SK-N-SH treated with all-trans-retinoic acid at 6 μM for 48 hours (cell line): ENCODE measurements at regions not wholly inside any gene's neighbourhood (a gene's known extent, or its start where the extent isn't known, plus 50 kb on each side); places are given as distances from the start of the nearest gene placed in this dataset.

ENCODE experiments used
- ATAC-seq: fragments of 200-7000 bp; cut with Tn5 transposase; 3 replicates; pipeline ENCODE4 v1.9.1; 2020; ENCODE audit warnings: mild to moderate bottlenecking, moderate library complexity
- ARNTL ChIP-seq: fragments of 450-650 bp; formaldehyde crosslinking; IDR thresholded peaks from 2 replicates; pipeline ENCODE4 v1.5.0; 2020; ENCODE audit warnings: low read depth, mild to moderate bottlenecking, moderate library complexity, borderline replicate concordance
- BACH2 ChIP-seq: fragments of 250-450 bp; sonication (Bioruptor Pico); IDR thresholded peaks from 2 replicates; pipeline ENCODE4 v1.9.0; 2021; ENCODE audit warnings: mild to moderate bottlenecking, borderline replicate concordance
- CSDC2 ChIP-seq: fragments of 250-450 bp; sonication (Bioruptor Pico); IDR thresholded peaks from 2 replicates; pipeline ENCODE4 v1.5.0; 2020; ENCODE audit warnings: mild to moderate bottlenecking, moderate library complexity
- ESRRG ChIP-seq: fragments of 250-450 bp; sonication (Bioruptor Pico); IDR thresholded peaks from 2 replicates; pipeline ENCODE4 v1.6.1; 2021; ENCODE audit warnings: mild to moderate bottlenecking
- GLIS3 ChIP-seq: fragments of 250-450 bp; sonication (Bioruptor Pico); IDR thresholded peaks from 2 replicates; pipeline ENCODE4 v1.5.0; 2020; ENCODE audit warnings: mild to moderate bottlenecking, moderate library complexity
- ISL1 ChIP-seq: fragments of 250-450 bp; sonication (Bioruptor Pico); IDR thresholded peaks from 2 replicates; pipeline ENCODE4 v2.1.2; 2022; ENCODE audit warnings: mild to moderate bottlenecking, moderate library complexity
- SNAI2 ChIP-seq: fragments of 250-450 bp; sonication (Bioruptor Pico); IDR thresholded peaks from 2 replicates; pipeline ENCODE4 v1.5.0; 2020; ENCODE audit warnings: mild to moderate bottlenecking, moderate library complexity
- TCF4 ChIP-seq: fragments of 250-450 bp; sonication (Bioruptor Pico); IDR thresholded peaks from 2 replicates; pipeline ENCODE4 v1.8.0; 2021; ENCODE audit warnings: mild to moderate bottlenecking, moderate library complexity, borderline replicate concordance
- TOX ChIP-seq: fragments of 250-450 bp; sonication (Bioruptor Pico); IDR thresholded peaks from 2 replicates; pipeline ENCODE4 v1.8.0; 2021; ENCODE audit warnings: mild to moderate bottlenecking, moderate library complexity, borderline replicate concordance
- ZC3H10 ChIP-seq: fragments of 250-450 bp; sonication (Bioruptor Pico); IDR thresholded peaks from 2 replicates; pipeline ENCODE4 v1.5.1; 2021; ENCODE audit warnings: mild to moderate bottlenecking, moderate library complexity
- ZFP30 ChIP-seq: fragments of 450-650 bp; formaldehyde crosslinking; IDR thresholded peaks from 2 replicates; pipeline ENCODE4 v1.5.0; 2022; ENCODE audit warnings: mild to moderate bottlenecking, moderate library complexity
- ZNF565 ChIP-seq: fragments of 450-650 bp; formaldehyde crosslinking; conservative IDR thresholded peaks from 2 replicates; pipeline ENCODE4 v1.5.0; 2020; ENCODE audit warnings: low read depth, mild to moderate bottlenecking, moderate library complexity
- ZNF70 ChIP-seq: fragments of 450-650 bp; formaldehyde crosslinking; IDR thresholded peaks from 2 replicates; pipeline ENCODE4 v1.5.0; 2020; ENCODE audit warnings: mild to moderate bottlenecking, moderate library complexity
- ZNF8 ChIP-seq: fragments of 450-650 bp; formaldehyde crosslinking; IDR thresholded peaks from 2 replicates; pipeline ENCODE4 v1.5.0; 2020; ENCODE audit warnings: mild to moderate bottlenecking, moderate library complexity
- TF ChIP-seq, protein P1 (sequence below): fragments of 250-450 bp; sonication (Bioruptor Pico); IDR thresholded peaks from 2 replicates; pipeline ENCODE4 v1.8.0; 2021; ENCODE audit warnings: low read depth, mild to moderate bottlenecking, moderate library complexity, borderline replicate concordance
- TF ChIP-seq, protein P2 (sequence below): fragments of 250-450 bp; sonication (Bioruptor Pico); IDR thresholded peaks from 2 replicates; pipeline ENCODE4 v1.8.0; 2020; ENCODE audit warnings: mild to moderate bottlenecking, moderate library complexity, borderline replicate concordance
- TF ChIP-seq, protein P3 (sequence below): fragments of 250-450 bp; sonication (Bioruptor Pico); IDR thresholded peaks from 2 replicates; pipeline ENCODE4 v1.5.1; 2020; ENCODE audit warnings: low read depth, mild to moderate bottlenecking, moderate library complexity
- TF ChIP-seq, protein P4 (sequence below): fragments of 250-450 bp; sonication (Bioruptor Pico); IDR thresholded peaks from 2 replicates; pipeline ENCODE4 v1.5.1; 2021; ENCODE audit warnings: mild to moderate bottlenecking, moderate library complexity
- TF ChIP-seq, protein P5 (sequence below): fragments of 250-450 bp; sonication (Bioruptor Pico); IDR thresholded peaks from 2 replicates; pipeline ENCODE4 v1.5.0; 2020; ENCODE audit warnings: mild to moderate bottlenecking, moderate library complexity

DNA sequence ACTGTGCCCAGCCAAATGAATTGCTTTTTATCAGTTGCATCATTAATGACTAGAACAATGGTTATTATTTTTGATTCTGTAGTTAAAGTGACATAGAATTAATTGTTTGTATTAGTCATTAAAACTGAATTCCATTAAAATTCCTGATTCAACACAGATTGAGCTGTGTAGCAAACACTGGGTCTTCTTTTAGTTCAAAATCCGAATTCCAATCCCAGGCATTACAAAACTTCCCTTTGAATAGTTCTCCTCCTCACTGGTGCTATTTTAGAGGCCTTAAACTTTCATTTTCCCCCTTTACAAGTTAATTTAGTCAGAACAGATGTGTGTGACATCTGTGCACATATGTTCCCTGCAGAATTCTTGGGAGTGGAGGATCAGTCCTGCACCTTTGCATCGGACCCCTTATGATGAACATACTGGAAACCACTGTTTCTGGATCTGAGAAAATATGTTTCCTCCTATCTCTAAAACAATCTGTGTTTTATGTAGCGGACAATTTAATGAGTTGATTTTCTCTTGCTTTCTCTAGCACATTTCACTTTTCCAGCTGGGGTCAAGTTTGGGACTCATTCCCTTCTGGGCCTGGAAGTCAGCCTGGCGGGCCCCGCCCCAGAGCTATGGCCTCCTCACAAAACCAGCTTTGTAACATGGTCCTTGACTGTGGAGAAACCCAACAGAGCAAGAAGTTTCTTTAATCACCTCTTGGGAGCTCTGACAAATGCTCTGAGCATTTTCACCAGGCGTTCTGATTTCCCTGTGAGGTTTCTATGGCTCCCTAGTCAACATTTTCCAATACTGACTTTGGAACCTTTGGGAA, 87.9 kb upstream of the MAMDC2 start:
- TF ChIP-seq, protein P1, sequence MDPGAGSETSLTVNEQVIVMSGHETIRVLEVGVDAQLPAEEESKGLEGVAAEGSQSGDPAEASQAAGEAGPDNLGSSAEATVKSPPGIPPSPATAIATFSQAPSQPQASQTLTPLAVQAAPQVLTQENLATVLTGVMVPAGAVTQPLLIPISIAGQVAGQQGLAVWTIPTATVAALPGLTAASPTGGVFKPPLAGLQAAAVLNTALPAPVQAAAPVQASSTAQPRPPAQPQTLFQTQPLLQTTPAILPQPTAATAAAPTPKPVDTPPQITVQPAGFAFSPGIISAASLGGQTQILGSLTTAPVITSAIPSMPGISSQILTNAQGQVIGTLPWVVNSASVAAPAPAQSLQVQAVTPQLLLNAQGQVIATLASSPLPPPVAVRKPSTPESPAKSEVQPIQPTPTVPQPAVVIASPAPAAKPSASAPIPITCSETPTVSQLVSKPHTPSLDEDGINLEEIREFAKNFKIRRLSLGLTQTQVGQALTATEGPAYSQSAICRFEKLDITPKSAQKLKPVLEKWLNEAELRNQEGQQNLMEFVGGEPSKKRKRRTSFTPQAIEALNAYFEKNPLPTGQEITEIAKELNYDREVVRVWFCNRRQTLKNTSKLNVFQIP (CRISPR knock-in tag): no peak
- TF ChIP-seq ZFP30 (no peak), ARNTL (CRISPR knock-in tag) (no peak)
- no peak for ATAC-seq

DNA sequence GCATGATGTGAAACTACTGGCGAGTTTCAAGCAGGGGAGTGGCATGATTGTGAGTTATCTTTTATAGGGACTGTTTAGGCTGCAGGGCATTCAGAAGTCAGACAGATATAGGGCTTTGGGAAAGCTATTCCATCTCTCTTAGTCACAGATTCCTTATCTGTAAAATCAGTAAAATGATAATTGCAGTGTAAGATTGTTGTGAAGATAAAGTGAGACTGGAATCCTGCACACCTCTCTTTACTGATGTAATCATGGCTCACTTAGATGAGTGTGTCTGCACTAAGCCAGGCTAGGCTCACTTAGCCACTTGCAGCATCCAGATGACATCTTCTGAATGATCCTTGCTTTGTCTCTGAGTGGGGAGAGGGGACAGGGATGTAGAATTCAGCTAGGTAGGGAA, 81.8 kb upstream of the MAMDC2 start:
- ATAC-seq: peak; percentile 47
- TF ChIP-seq ZNF565 (CRISPR knock-in tag): no peak
- TF ChIP-seq, protein P2, sequence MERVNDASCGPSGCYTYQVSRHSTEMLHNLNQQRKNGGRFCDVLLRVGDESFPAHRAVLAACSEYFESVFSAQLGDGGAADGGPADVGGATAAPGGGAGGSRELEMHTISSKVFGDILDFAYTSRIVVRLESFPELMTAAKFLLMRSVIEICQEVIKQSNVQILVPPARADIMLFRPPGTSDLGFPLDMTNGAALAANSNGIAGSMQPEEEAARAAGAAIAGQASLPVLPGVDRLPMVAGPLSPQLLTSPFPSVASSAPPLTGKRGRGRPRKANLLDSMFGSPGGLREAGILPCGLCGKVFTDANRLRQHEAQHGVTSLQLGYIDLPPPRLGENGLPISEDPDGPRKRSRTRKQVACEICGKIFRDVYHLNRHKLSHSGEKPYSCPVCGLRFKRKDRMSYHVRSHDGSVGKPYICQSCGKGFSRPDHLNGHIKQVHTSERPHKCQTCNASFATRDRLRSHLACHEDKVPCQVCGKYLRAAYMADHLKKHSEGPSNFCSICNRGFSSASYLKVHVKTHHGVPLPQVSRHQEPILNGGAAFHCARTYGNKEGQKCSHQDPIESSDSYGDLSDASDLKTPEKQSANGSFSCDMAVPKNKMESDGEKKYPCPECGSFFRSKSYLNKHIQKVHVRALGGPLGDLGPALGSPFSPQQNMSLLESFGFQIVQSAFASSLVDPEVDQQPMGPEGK (CRISPR knock-in tag): no peak
- TF ChIP-seq ESRRG (CRISPR knock-in tag): no peak
- TF ChIP-seq BACH2 (CRISPR knock-in tag): no peak
- TF ChIP-seq, protein P3, sequence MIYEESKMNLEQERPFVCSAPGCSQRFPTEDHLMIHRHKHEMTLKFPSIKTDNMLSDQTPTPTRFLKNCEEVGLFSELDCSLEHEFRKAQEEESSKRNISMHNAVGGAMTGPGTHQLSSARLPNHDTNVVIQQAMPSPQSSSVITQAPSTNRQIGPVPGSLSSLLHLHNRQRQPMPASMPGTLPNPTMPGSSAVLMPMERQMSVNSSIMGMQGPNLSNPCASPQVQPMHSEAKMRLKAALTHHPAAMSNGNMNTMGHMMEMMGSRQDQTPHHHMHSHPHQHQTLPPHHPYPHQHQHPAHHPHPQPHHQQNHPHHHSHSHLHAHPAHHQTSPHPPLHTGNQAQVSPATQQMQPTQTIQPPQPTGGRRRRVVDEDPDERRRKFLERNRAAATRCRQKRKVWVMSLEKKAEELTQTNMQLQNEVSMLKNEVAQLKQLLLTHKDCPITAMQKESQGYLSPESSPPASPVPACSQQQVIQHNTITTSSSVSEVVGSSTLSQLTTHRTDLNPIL (CRISPR knock-in tag): no peak
- TF ChIP-seq ISL1 (CRISPR knock-in tag): no peak
- TF ChIP-seq TCF4 (CRISPR knock-in tag): no peak
- TF ChIP-seq ARNTL (CRISPR knock-in tag): no peak
- TF ChIP-seq, protein P4, sequence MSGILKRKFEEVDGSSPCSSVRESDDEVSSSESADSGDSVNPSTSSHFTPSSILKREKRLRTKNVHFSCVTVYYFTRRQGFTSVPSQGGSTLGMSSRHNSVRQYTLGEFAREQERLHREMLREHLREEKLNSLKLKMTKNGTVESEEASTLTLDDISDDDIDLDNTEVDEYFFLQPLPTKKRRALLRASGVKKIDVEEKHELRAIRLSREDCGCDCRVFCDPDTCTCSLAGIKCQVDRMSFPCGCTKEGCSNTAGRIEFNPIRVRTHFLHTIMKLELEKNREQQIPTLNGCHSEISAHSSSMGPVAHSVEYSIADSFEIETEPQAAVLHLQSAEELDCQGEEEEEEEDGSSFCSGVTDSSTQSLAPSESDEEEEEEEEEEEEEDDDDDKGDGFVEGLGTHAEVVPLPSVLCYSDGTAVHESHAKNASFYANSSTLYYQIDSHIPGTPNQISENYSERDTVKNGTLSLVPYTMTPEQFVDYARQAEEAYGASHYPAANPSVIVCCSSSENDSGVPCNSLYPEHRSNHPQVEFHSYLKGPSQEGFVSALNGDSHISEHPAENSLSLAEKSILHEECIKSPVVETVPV (CRISPR knock-in tag): no peak
- no peak for TF ChIP-seq GLIS3 (CRISPR knock-in tag)

DNA sequence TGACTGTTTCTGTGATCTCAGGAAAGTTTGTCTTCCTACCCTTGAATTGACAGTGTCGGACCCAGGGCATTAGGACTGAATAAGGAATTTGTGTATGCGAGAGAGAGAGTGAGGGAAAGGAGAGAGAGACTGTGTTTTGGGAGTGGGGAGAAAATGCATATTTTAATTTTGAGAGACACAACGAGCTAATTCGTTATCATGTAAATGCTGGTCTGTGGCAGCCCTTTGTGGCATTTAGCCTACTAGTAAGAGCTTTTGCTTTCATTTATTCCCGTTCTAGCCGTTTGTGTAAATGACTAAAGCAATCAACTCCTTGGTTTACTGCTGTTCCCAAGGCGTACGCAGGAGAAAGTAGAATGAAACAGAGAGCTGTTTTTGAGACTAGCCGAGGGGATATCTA, 79.8 kb upstream of the MAMDC2 start:
- no peak for TF ChIP-seq ZNF8 (CRISPR knock-in tag)
- TF ChIP-seq ZFP30: no peak
- TF ChIP-seq ZC3H10: no peak
- TF ChIP-seq TCF4 (CRISPR knock-in tag): no peak
- no peak for TF ChIP-seq TOX
- TF ChIP-seq, protein P5, sequence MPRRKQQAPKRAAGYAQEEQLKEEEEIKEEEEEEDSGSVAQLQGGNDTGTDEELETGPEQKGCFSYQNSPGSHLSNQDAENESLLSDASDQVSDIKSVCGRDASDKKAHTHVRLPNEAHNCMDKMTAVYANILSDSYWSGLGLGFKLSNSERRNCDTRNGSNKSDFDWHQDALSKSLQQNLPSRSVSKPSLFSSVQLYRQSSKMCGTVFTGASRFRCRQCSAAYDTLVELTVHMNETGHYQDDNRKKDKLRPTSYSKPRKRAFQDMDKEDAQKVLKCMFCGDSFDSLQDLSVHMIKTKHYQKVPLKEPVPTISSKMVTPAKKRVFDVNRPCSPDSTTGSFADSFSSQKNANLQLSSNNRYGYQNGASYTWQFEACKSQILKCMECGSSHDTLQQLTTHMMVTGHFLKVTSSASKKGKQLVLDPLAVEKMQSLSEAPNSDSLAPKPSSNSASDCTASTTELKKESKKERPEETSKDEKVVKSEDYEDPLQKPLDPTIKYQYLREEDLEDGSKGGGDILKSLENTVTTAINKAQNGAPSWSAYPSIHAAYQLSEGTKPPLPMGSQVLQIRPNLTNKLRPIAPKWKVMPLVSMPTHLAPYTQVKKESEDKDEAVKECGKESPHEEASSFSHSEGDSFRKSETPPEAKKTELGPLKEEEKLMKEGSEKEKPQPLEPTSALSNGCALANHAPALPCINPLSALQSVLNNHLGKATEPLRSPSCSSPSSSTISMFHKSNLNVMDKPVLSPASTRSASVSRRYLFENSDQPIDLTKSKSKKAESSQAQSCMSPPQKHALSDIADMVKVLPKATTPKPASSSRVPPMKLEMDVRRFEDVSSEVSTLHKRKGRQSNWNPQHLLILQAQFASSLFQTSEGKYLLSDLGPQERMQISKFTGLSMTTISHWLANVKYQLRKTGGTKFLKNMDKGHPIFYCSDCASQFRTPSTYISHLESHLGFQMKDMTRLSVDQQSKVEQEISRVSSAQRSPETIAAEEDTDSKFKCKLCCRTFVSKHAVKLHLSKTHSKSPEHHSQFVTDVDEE (CRISPR knock-in tag): no peak
- ATAC-seq: no peak

DNA sequence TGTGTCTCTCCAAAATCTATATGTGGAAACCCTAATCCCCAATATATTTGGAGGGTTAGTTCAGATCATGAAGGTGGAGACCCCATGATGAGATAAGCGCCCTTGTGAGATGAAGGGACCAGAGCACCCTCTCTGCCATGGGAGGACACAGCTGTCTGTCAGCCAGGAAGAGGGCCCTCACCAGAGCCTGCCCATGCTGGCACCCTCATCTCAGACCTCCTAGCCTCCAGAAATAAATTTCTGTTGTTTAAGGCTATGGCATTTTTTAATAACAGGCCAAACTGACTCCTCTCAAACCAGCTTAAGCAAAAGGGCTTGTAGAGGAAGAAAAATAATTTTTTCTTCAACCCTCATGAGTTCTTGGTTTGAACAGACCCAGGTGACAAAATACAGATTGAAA, 79.2 kb upstream of the MAMDC2 start:
- ATAC-seq: no peak
- TF ChIP-seq, protein P5 (CRISPR knock-in tag): no peak
- TF ChIP-seq ZC3H10: no peak
- no peak for TF ChIP-seq CSDC2 (CRISPR knock-in tag)
- TF ChIP-seq BACH2 (CRISPR knock-in tag): no peak
- no peak for TF ChIP-seq ZNF70 (CRISPR knock-in tag)
- no peak for TF ChIP-seq SNAI2 (CRISPR knock-in tag)
- TF ChIP-seq, all 23 proteins: peak for 0
